ENCODE measurements at regions not wholly inside any gene's neighbourhood (a gene's known extent, or its start where the extent isn't known, plus 50 kb on each side); places are given as distances from the start of the nearest gene placed in this dataset.

GRCh38 chr14:57051633-57052032 lies 217.1 kb downstream of the EXOC5 start (continued):
- TF ChIP-seq HBP1 (CRISPR knock-in tag; IDR thresholded peaks at IDR 0.05) (no peak), MITF (IDR thresholded peaks at IDR 0.05) (no peak), ELF2 (CRISPR knock-in tag; IDR thresholded peaks at IDR 0.05) (no peak)

- WGBS (ENCODE audit: insufficient coverage, low coverage, missing lambda C conversion rate): no CpG with 5 or more reads among the region's 1 CpG
- H3K9ac ChIP-seq (ENCODE audit: insufficient read depth in 1 of 2, low read depth in 2 of 2, low read length in 2 of 2): no peak overlapping the region
- BruUV-seq (replicated peaks): no TSS peak
- DNase-seq (ENCODE audit: extremely low read depth in 1 of 4, low spot score in 3 of 4): no peak
- intact Hi-C loops (cut with micrococcal nuclease) (no loop called here), in situ Hi-C loops (cut with MboI) (loop anchor here (25.0 kb wide), 2 partner anchors 262 to 488 kb away; no protein-coding TSS in a partner anchor)
- no peaks in the 10 kb centered on the region; a peak in 1 of 5 replicates for H3K4me1 ChIP-seq (replicated peaks in 1 of 2; ENCODE audit: control insufficient read depth in 2 of 2, insufficient read depth in 2 of 2, low read length in 2 of 2)
- H3K79me2 ChIP-seq (ENCODE audit: control insufficient read depth, insufficient read depth, low read length): no peaks in the 10 kb centered on the region
- H4K20me1 ChIP-seq (replicated peaks; ENCODE audit: control insufficient read depth, insufficient read depth, low read length): no peaks in the 10 kb centered on the region
- no peak overlapping the region for H3K4me2 ChIP-seq (ENCODE audit: insufficient read depth, low read length)
- ATAC-seq: no peak
- no peak overlapping the region for H3K27ac ChIP-seq (ENCODE audit: extremely low read depth, low read depth, low read length)
- CTCF ChIA-PET (ENCODE audit: low intra/inter-chr PET ratio): no interaction called here
- H2AFZ ChIP-seq (ENCODE audit: low read depth, low read length): no peak overlapping the region
- H3K9me1 ChIP-seq (ENCODE audit: control insufficient read depth, insufficient read depth, low read length): no peaks in the 10 kb centered on the region
- no peaks in the 10 kb centered on the region for H3K9me3 ChIP-seq (replicated peaks; ENCODE audit: control insufficient read depth, insufficient read depth, low read depth, low read length)
- POLR2A ChIA-PET: no interaction called here
- no peaks in the 10 kb centered on the region for H3K36me3 ChIP-seq (ENCODE audit: control insufficient read depth, insufficient read depth, low read length)
- FAIRE-seq: no peak
- H3K4me3 ChIP-seq: no peak overlapping the region
- no peaks in the 10 kb centered on the region; a peak in 1 of 5 replicates for H3K27me3 ChIP-seq (ENCODE audit: control insufficient read depth in 2 of 2, insufficient read depth in 2 of 2, low read length in 2 of 2)
- no peak for TF ChIP-seq MCM5 (IDR thresholded peaks at IDR 0.05; ENCODE audit: low read depth)
- TF ChIP-seq BRD4 (IDR thresholded peaks at IDR 0.05): no peak
- no peak for TF ChIP-seq PHB (CRISPR knock-in tag; IDR thresholded peaks at IDR 0.05)
- no peak for TF ChIP-seq UBTF (IDR thresholded peaks at IDR 0.05; ENCODE audit: borderline replicate concordance in 1 of 2, low read depth in 2 of 2, low read length in 2 of 2)
- no peak for TF ChIP-seq PKNOX1 (IDR thresholded peaks at IDR 0.05)
- no peak for TF ChIP-seq SMARCC2 (IDR thresholded peaks at IDR 0.05; ENCODE audit: low read depth)
- no peak for TF ChIP-seq CREB3L1 (IDR thresholded peaks at IDR 0.05; ENCODE audit: borderline replicate concordance, low read depth)
- no peak for TF ChIP-seq CBX2 (IDR thresholded peaks at IDR 0.05; ENCODE audit: insufficient read depth, low read length, poor library complexity, severe bottlenecking)
- TF ChIP-seq SRSF9 (IDR thresholded peaks at IDR 0.05; ENCODE audit: borderline replicate concordance, low read depth, low read length): no peak
- TF ChIP-seq GABPB2 (CRISPR knock-in tag; conservative IDR thresholded peaks at IDR 0.05): no peak
- no peak for TF ChIP-seq ZNF57 (CRISPR knock-in tag; IDR thresholded peaks at IDR 0.05)
Measured at GRCh38 chr14:57049848-57050247, 218.9 kb downstream of the EXOC5 start.

All from K562 (cell line).